HEK293 (cell line): ENCODE measurements at regions not wholly inside any gene's neighbourhood (a gene's known extent, or its start where the extent isn't known, plus 50 kb on each side); places are given as distances from the start of the nearest gene placed in this dataset.

Experiments used
- CTCF ChIA-PET: fragments of 350-600 bp; formaldehyde crosslinking; extraction: SDS; loops from one replicate; lab custom pipeline; 2021; ENCODE audit warnings: antibody characterized with exemption; lab: Yijun Ruan, JAX
- POLR2A ChIA-PET: fragments of 300-600 bp; formaldehyde crosslinking; extraction: SDS; loops from one replicate; lab custom pipeline; 2020; ENCODE audit warnings: antibody characterized with exemption, inconsistent platforms; lab: Yijun Ruan, JAX
- H3K27ac ChIP-seq: fragments of 200-500 bp; sonication (Bioruptor generic); 2 replicates; pipeline ENCODE4 v1.5.1; 2014; ENCODE audit warnings: low read depth, low read length, control low read depth, inconsistent platforms; ENCODE audit errors: extremely low read depth
- H3K36me3 ChIP-seq, 2 experiments: fragments of 200-500 bp in 1 of 2; sonication (Bioruptor generic) in 1 of 2; 1 replicate in 1 of 2; 2 replicates in 1 of 2; pipeline ENCODE4 v1.5.1; 2014 to 2017; ENCODE audit warnings: inconsistent platforms in 2 of 2, low read length in 2 of 2; ENCODE audit not compliant: control insufficient read depth in 2 of 2, insufficient read depth in 1 of 2
- H3K4me1 ChIP-seq: fragments of 200-500 bp; sonication (Bioruptor generic); 2 replicates; pipeline ENCODE4 v1.5.1; 2014; ENCODE audit warnings: mild to moderate bottlenecking, low read length, inconsistent platforms; ENCODE audit not compliant: control insufficient read depth, insufficient read depth
- H3K4me3 ChIP-seq: 2 replicates; pipeline ENCODE4 v1.5.1; 2011; ENCODE audit warnings: low read depth, mild to moderate bottlenecking, control low read depth, low read length, moderate library complexity
- H3K9me3 ChIP-seq: fragments of 200-500 bp; sonication (Bioruptor generic); 2 replicates; pipeline ENCODE4 v1.5.1; 2014; ENCODE audit warnings: low read depth, low read length, inconsistent platforms; ENCODE audit not compliant: control insufficient read depth, insufficient read depth
- CTCF ChIP-seq: fragments of 450-650 bp; formaldehyde crosslinking; IDR thresholded peaks from 2 replicates; pipeline ENCODE4 v1.5.1; 2016; ENCODE audit warnings: missing biosample characterization, missing genetic modification characterization
- FEZF1 ChIP-seq: fragments of 450-650 bp; formaldehyde crosslinking; IDR thresholded peaks from 2 replicates; pipeline ENCODE4 v1.5.1; 2016; ENCODE audit warnings: missing biosample characterization, missing genetic modification characterization
- HOXC10 ChIP-seq: sonication (generic); formaldehyde crosslinking; IDR thresholded peaks from 2 replicates; pipeline ENCODE4 v1.8.1; 2023; ENCODE audit warnings: mild to moderate bottlenecking, missing genetic modification reagents
- KLF17 ChIP-seq: fragments of 450-650 bp; formaldehyde crosslinking; IDR thresholded peaks from 2 replicates; pipeline ENCODE4 v1.5.1; 2016; ENCODE audit warnings: missing biosample characterization, missing genetic modification characterization
- KLF7 ChIP-seq: fragments of 450-650 bp; formaldehyde crosslinking; IDR thresholded peaks from 2 replicates; pipeline ENCODE4 v1.5.1; 2016; ENCODE audit warnings: missing biosample characterization, missing genetic modification characterization, borderline replicate concordance
- OVOL3 ChIP-seq: fragments of 450-650 bp; formaldehyde crosslinking; IDR thresholded peaks from 2 replicates; pipeline ENCODE4 v1.5.1; 2016; ENCODE audit warnings: missing biosample characterization, missing genetic modification characterization
- PRDM1 ChIP-seq: fragments of 450-650 bp; formaldehyde crosslinking; IDR thresholded peaks from 2 replicates; pipeline ENCODE4; 2016; ENCODE audit warnings: missing biosample characterization, missing genetic modification characterization
- PRDM2 ChIP-seq: fragments of 450-650 bp; formaldehyde crosslinking; IDR thresholded peaks from 2 replicates; pipeline ENCODE4 v1.5.1; 2016; ENCODE audit warnings: missing biosample characterization, missing genetic modification characterization, borderline replicate concordance
- SCRT2 ChIP-seq: fragments of 450-650 bp; formaldehyde crosslinking; IDR thresholded peaks from 2 replicates; pipeline ENCODE4 v1.5.1; 2016; ENCODE audit warnings: missing biosample characterization, missing genetic modification characterization
- SP7 ChIP-seq: fragments of 450-650 bp; formaldehyde crosslinking; IDR thresholded peaks from 2 replicates; pipeline ENCODE4 v1.5.1; 2016; ENCODE audit warnings: missing biosample characterization, missing genetic modification characterization
- YY1 ChIP-seq: fragments of 450-650 bp; formaldehyde crosslinking; IDR thresholded peaks from 2 replicates; pipeline ENCODE4 v1.5.1; 2018; ENCODE audit warnings: missing biosample characterization, missing genetic modification characterization
- ZBTB8A ChIP-seq: fragments of 450-650 bp; formaldehyde crosslinking; IDR thresholded peaks from 2 replicates; pipeline ENCODE4 v1.5.1; 2016; ENCODE audit warnings: missing biosample characterization, missing genetic modification characterization
- ZNF157 ChIP-seq: fragments of 450-650 bp; formaldehyde crosslinking; IDR thresholded peaks from 2 replicates; pipeline ENCODE4 v1.5.1; 2016; ENCODE audit warnings: missing biosample characterization, missing genetic modification characterization
- ZNF174 ChIP-seq: fragments of 450-650 bp; formaldehyde crosslinking; IDR thresholded peaks from 2 replicates; pipeline ENCODE4 v1.5.0; 2017; ENCODE audit warnings: missing biosample characterization, mild to moderate bottlenecking, missing genetic modification characterization
- ZNF175 ChIP-seq: fragments of 450-650 bp; formaldehyde crosslinking; IDR thresholded peaks from 2 replicates; pipeline ENCODE4 v1.5.1; 2016; ENCODE audit warnings: missing biosample characterization, missing genetic modification characterization
- ZNF184 ChIP-seq: fragments of 450-650 bp; IDR thresholded peaks from 2 replicates; pipeline ENCODE4 v1.5.1; 2018; ENCODE audit warnings: missing biosample characterization, mild to moderate bottlenecking, missing genetic modification characterization
- ZNF2 ChIP-seq: fragments of 450-650 bp; formaldehyde crosslinking; IDR thresholded peaks from 2 replicates; pipeline ENCODE4 v1.5.1; 2016; ENCODE audit warnings: missing biosample characterization, missing genetic modification characterization
- ZNF23 ChIP-seq: fragments of 450-650 bp; formaldehyde crosslinking; IDR thresholded peaks from 2 replicates; pipeline ENCODE4 v1.5.1; 2016; ENCODE audit warnings: missing biosample characterization, missing genetic modification characterization, borderline replicate concordance
- ZNF24 ChIP-seq: fragments of 450-650 bp; formaldehyde crosslinking; IDR thresholded peaks from 2 replicates; pipeline ENCODE4 v1.5.1; 2016; ENCODE audit warnings: missing biosample characterization, missing genetic modification characterization
- ZNF324 ChIP-seq: fragments of 450-650 bp; formaldehyde crosslinking; IDR thresholded peaks from 2 replicates; pipeline ENCODE4 v1.5.1; 2016; ENCODE audit warnings: missing biosample characterization, missing genetic modification characterization
- ZNF350 ChIP-seq: fragments of 450-650 bp; formaldehyde crosslinking; IDR thresholded peaks from 2 replicates; pipeline ENCODE4 v1.5.0; 2017; ENCODE audit warnings: missing biosample characterization, mild to moderate bottlenecking, missing genetic modification characterization
- ZNF48 ChIP-seq: fragments of 450-650 bp; formaldehyde crosslinking; IDR thresholded peaks from 2 replicates; pipeline ENCODE4 v1.5.1; 2016; ENCODE audit warnings: missing biosample characterization, missing genetic modification characterization
- ZNF548 ChIP-seq: fragments of 450-650 bp; formaldehyde crosslinking; IDR thresholded peaks from 2 replicates; pipeline ENCODE4 v1.5.1; 2016; ENCODE audit warnings: missing biosample characterization, missing genetic modification characterization
- ZNF596 ChIP-seq: fragments of 450-650 bp; IDR thresholded peaks from 2 replicates; pipeline ENCODE4 v1.5.0; 2018; ENCODE audit warnings: missing biosample characterization, mild to moderate bottlenecking, missing genetic modification characterization, moderate library complexity
- ZNF660 ChIP-seq: fragments of 450-650 bp; IDR thresholded peaks from 2 replicates; pipeline ENCODE4 v1.5.1; 2018; ENCODE audit warnings: missing biosample characterization, mild to moderate bottlenecking, missing genetic modification characterization
- ZNF791 ChIP-seq: fragments of 450-650 bp; formaldehyde crosslinking; IDR thresholded peaks from 2 replicates; pipeline ENCODE4 v1.5.1; 2016; ENCODE audit warnings: missing biosample characterization, missing genetic modification characterization
- ZNF843 ChIP-seq: fragments of 450-650 bp; formaldehyde crosslinking; IDR thresholded peaks from 2 replicates; pipeline ENCODE4 v1.5.1; 2016; ENCODE audit warnings: missing biosample characterization, missing genetic modification characterization
- ZSCAN23 ChIP-seq: fragments of 450-650 bp; formaldehyde crosslinking; IDR thresholded peaks from 2 replicates; pipeline ENCODE4 v1.5.1; 2016; ENCODE audit warnings: missing biosample characterization, missing genetic modification characterization

- H3K36me3 ChIP-seq = no peaks in the 10 kb centered on the region
- H3K9me3 ChIP-seq = no peaks in the 10 kb centered on the region
- ChIA-PET POLR2A (interaction anchor here (0.7 to 2.3 kb wide), 5 partner anchors 56 to 127 kb away, joined by 3 to 16 read pairs (median 7); partner anchors contain the start of genes RPL27A and TRIM66), CTCF (interaction anchor here (0.6 to 0.7 kb wide), 5 partner anchors 10 to 207 kb away, joined by 3 to 5 read pairs (median 3); no protein-coding TSS in a partner anchor)
- H3K4me1 ChIP-seq = no peaks in the 10 kb centered on the region
- no peak overlapping the region for H3K27ac ChIP-seq
- no peak overlapping the region for H3K4me3 ChIP-seq
- TF ChIP-seq ZNF350 (tag by site-specific recombination) (no peak), ZNF48 (no peak), YY1 (tag by site-specific recombination) (no peak), PRDM1 (tag by site-specific recombination) (no peak), ZNF174 (tag by site-specific recombination) (no peak), SCRT2 (tag by site-specific recombination) (no peak), ZNF548 (tag by site-specific recombination) (no peak), ZNF596 (tag by site-specific recombination) (no peak), ZNF660 (tag by site-specific recombination) (no peak), FEZF1 (tag by site-specific recombination) (no peak), ZNF791 (tag by site-specific recombination) (no peak), ZNF324 (no peak), PRDM2 (tag by site-specific recombination) (no peak), ZSCAN23 (tag by site-specific recombination) (no peak), ZBTB8A (no peak)
These were observed 101.6 kb upstream of the AKIP1 start for GRCh38 chr11:8809241-8809938.

- H3K4me3 ChIP-seq = peak overlapping the region; percentile 47
- H3K4me1 ChIP-seq = no peaks in the 10 kb centered on the region
- no peaks in the 10 kb centered on the region for H3K9me3 ChIP-seq
- ChIA-PET CTCF (interaction anchor here (0.6 to 0.8 kb wide), 4 partner anchors 24 to 207 kb away, joined by 3 to 4 read pairs (median 3); no protein-coding TSS in a partner anchor), POLR2A (interaction anchor here (0.6 to 2.3 kb wide), 7 partner anchors 16 to 128 kb away, joined by 3 to 16 read pairs (median 4); partner anchors contain the start of genes RPL27A and TRIM66)
- H3K36me3 ChIP-seq = no peaks in the 10 kb centered on the region
- H3K27ac ChIP-seq = no peak overlapping the region
- TF ChIP-seq ZNF23 (tag by site-specific recombination) (no peak), ZNF2 (tag by site-specific recombination) (no peak), OVOL3 (tag by site-specific recombination) (no peak), ZNF843 (tag by site-specific recombination) (no peak), ZNF184 (tag by site-specific recombination) (no peak), KLF7 (tag by site-specific recombination) (no peak), SP7 (no peak), ZNF175 (tag by site-specific recombination) (no peak), KLF17 (tag by site-specific recombination) (no peak), CTCF (tag by site-specific recombination) (no peak), ZNF157 (no peak), ZNF174 (tag by site-specific recombination) (no peak), HOXC10 (CRISPR knock-in tag) (no peak), ZNF24 (no peak)
These were observed 101.0 kb upstream of the AKIP1 start for GRCh38 chr11:8809939-8810539.
